Epithelial cell of prostate (primary cell): ENCODE measurements at regions not wholly inside any gene's neighbourhood (a gene's known extent, or its start where the extent isn't known, plus 50 kb on each side); places are given as distances from the start of the nearest gene placed in this dataset.
"Not testable (repeated sequence)": the region's sequence is repeated elsewhere in the genome, so short reads cannot be mapped to it uniquely, and the experiment has no call there.

ENCODE experiments used
- DNase-seq: peaks from one replicate; pipeline ENCODE4 v3.0.0-alpha.2; 2011; ENCODE audit warnings: low read depth, low spot score
- H3K27ac ChIP-seq: fragments of 450-650 bp; 2 replicates; pipeline ENCODE4 v1.5.1; 2017; ENCODE audit warnings: mild to moderate bottlenecking

DNA sequence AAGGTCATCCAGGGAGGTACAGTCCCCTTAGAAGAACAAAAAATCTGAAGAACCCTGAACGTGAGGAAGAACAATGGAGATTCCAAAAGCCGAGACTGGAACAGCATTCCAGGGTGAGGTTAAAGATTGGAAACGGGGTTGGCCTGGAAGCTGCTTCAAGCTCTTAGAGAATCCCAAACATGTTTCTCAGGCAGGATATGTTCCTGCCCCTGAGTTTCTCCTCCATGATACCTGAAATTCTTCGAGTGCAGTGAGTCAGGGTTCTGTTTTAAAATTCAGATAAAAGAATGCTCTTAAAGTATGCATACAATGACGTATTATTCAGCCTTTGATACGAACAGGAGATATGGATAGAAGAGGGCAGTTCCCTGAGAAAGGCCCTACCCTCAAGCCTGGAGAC lies 293.1 kb downstream of the HS3ST3B1 start:
- no peak for DNase-seq

DNA sequence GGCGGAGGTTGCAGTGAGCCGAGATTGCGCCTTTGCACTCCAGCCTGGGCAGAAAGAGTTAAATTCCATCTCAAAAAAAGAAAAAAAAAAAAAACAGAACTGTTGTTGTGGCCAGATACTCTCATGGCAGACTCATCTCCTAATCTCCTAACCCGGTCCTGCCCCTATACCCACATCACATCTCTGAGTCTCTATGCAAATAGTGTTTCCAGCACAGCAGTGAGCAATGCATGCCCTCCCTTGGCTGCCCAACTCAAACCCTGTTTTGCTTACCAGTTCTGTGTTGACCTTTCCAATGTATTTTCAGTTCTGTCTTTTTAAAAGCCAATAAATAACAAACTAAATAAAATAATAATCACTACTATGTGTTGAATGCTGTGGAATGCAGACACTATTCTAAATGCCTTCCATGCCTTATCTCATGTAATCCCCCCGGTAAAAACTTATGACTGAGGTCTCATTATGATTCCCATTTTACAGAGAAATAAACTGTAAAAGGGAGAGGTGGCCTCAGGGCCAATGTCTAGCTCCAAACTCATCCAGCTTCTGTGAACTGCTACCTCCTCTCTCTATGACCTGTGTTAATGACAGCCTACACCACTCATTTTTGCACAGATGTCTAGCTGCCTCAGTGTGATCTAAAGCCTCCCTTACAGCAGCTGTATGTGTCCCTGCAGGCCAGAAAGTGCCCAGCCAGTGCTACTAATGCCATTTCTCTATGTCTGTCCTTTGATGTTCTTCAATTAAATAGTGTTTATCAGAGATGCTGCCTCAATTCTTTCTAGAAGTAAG lies 289.8 kb downstream of the HS3ST3B1 start:
- no peak overlapping the region for H3K27ac ChIP-seq
- no peak for DNase-seq

More for the DNA sequence above, 293.1 kb downstream of the HS3ST3B1 start:
- H3K27ac ChIP-seq, result no peak overlapping the region

DNA sequence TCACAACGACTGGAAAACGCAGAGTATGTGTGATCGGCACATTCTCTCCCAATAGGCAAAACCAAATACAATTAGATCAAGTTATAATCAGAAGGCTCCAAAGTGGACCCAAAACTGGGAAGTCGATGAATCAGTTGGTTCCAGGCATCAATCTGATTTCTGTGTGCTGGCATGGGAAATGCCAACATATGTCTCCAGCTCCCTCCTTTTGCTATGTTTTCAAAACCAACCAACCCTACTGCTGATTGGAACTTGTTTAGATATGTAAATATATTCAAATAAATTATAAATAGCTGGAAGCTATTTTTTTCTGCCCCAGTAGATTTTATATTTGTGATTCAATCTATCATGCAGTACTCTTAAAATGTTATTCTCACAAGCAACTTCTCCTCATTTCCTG lies 284.2 kb downstream of the HS3ST3B1 start:
- DNase-seq, result no peak
- no peak overlapping the region for H3K27ac ChIP-seq

DNA sequence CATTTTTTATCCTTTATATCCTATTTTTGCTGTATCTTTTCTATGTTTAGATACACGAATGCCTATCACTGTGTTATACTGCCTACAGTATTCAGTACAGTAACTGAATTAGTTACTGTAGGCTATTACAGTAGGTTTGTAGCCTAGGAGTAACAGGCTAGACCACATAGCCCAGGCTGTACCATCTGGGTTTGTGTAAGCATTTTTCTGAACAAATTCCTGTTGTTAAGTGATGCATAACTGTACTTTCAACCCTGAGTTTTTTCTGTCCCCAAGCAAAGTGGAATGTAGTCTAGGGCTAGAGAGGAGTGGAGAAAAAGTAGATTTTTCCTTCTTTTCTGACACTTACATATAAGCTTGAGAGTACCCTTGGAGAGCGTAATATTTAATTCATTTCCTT lies 282.1 kb downstream of the HS3ST3B1 start:
- H3K27ac ChIP-seq, result no peak overlapping the region
- DNase-seq, result no peak

DNA sequence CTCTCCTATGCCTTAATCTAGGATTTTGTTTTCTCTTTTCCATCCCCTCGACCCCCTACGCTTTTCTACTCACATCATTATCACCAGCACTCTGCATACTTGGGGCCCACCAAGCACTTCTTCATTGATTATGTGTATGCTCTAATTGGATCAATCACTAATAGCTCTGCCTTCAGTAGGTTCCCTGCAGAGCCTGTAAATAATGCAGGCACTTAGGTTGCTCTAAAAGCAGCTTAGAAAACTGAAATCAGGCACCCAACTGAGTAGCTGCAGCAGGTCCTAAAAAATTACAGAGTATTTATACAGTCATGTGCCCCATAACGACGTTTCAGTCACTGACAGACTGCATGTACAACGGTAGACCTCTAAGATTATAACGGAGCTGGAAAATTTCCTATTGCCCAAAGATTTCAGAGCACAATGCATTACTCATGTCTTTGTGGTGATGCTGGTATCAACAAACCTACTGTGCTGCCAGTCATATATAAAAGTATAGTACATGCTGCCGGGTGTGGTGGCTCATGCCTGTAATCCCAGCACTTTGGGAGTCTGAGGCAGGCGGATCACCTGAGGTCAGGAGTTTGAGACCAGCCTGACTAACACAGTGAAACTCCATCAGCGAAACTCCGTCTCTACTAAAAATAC lies 280.4 kb downstream of the HS3ST3B1 start:
- DNase-seq, result no peak
- no peak overlapping the region for H3K27ac ChIP-seq

DNA sequence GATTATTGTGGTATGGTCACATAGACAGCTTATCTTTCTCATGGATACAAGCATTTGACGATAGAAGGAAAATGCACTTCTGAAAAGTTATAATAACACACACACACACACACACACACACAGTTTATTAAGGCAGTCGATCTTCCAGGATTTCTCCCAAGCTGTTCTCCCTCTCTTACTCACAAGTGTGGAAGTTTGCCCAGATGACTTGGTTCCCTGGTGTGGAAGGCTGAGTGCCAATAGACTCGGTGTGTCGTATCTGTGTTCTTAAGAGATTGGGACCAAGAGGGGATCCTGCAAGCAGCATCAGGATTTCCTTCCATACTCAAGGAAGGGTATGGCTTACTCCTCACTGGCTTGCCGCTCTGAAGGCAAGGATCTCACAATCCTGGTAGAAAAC lies 279.6 kb downstream of the HS3ST3B1 start:
- no peak overlapping the region for H3K27ac ChIP-seq
- no peak for DNase-seq

DNA sequence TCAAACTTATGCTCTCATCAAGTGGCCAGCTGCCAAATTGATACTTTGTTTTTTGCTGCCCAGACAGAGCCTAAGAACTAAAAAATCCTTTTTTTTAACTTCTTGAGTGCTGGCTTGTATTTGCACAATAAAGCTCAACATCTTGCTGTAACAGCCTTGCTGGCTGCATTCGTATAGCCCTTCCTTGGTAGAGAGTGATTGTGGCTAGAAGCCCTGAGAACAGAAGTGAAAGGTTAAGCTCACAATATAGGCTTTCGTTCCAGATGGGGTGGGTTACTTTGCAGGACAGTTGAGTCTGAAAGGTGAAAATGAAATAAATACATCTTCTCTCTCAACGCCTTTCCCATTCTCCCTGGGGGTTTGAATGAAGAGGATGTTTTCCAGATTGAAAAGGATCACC lies 278.8 kb downstream of the HS3ST3B1 start:
- DNase-seq, result no peak
- no peak overlapping the region for H3K27ac ChIP-seq

DNA sequence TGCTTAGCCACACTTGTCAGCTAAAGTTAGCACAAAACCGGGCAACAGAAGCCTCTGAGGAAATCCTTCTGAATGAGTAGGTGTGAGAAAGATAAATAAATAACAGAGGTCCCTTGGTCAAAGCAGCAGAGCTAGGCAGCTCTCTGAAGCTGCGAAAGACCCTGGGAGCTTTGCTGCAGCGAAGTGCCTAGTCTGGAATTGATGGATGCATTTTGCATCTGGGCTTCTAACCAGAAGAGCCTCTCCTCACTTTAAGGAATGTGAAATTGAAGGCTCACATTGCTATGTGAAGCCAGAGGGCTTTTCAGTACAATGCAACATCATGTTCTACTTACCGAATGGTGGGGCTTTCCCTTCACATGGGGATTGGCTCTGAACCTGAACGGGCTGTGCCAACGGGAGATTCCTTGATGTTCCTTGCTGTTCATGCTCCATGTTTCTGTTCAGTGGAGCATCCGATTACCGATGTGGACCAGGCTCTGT lies 274.6 kb downstream of the HS3ST3B1 start:
- no peak for DNase-seq
- H3K27ac ChIP-seq, result no peak overlapping the region

DNA sequence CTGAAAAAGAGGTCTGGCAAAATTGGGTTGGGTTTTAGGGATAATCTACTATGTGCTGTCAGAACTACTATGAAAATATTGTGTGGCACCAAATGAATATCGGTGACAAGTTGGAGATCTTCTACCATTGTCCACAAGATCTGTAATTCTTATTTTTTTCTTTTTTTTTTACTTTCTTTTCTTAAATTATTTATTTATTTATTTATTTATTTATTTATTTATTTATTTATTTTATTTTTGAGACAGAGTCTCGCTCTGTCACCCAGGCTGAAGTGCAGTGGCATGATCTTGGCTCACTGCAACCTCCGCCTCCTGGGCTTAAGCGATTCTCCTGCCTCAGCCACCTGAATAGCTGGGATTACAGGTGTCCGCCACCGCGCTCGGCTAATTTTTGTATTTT lies 259.4 kb downstream of the HS3ST3B1 start:
- not testable (repeated sequence) for H3K27ac ChIP-seq, DNase-seq

DNA sequence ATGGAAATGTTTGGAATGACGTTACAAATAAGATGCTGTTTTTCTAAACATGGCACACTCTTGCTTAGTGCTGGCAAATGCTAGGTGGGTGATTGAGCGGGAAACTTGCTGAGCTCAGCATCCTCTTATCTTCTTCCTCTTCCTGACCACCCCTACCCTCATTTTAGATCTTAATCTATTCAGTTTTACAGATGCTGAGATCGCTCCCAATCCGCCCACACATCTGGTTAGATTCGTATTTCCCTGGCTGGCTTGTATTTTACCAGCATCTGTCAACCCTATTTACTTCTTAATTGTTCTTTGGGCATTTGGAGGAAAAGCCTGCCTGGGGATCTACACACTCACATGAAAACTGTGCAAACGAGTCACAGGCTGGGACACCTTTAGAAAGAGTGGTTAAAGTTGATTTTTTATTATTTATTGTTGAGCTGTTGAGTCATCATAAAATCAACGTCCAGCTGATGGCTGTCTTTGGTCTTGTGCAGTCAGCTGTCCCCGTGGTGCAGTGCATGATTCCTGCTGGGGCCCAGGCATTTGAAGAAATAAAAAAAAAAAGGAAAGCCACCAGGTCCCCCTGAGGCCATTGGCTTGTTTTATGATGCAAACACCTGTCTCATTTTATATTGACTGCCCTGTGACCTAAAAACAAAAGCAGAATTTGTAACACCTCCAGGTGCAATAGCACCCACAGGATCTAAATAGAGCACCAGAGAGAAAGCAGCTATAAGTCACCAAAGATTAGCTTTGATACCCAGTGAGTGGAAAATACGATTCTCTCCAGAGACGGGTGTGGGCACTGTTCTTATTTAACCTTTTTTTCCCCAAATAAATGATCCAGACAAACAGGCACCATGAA lies 258.6 kb downstream of the HS3ST3B1 start:
- no peak overlapping the region for H3K27ac ChIP-seq
- no peak for DNase-seq

DNA sequence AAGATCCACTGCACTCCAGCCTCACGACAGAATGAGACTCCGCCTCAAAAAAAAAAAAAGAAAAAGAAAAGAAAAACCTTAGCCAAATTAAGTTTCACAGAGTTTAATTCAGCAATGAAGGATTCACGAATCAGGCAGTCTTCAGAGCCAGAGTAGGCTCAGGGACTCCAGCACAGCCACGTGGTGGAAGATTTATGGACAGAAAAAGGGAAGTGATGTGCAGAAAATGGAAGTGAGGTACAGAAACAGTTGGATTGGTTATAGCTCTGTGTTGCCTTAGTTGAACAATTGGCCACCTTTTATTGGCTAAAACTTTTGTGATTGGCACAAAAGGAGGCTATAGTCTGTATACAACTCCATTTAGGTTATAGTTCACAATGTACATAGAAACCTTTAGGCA lies 256.6 kb downstream of the HS3ST3B1 start:
- DNase-seq, result no peak
- H3K27ac ChIP-seq, result no peak overlapping the region

DNA sequence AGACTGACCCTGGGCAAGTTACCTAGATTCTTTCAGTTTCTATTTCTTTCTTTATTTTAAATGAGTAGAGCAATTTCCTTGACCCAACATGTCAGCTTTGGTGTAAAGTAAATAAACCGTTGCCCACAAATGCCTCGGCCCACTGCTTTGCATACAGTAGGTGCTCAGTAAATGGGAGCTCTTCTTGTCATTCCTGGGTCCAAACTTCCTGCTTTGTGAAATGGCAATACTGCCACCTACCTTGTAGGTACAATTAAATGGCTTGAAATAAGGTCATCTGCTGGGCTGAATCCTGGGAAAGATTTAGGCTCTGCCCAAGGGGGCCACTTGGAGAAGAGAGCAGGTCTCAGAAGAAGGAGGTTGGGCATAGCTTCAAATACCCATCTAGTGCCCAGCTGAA lies 253.0 kb downstream of the HS3ST3B1 start:
- no peak overlapping the region for H3K27ac ChIP-seq
- no peak for DNase-seq

DNA sequence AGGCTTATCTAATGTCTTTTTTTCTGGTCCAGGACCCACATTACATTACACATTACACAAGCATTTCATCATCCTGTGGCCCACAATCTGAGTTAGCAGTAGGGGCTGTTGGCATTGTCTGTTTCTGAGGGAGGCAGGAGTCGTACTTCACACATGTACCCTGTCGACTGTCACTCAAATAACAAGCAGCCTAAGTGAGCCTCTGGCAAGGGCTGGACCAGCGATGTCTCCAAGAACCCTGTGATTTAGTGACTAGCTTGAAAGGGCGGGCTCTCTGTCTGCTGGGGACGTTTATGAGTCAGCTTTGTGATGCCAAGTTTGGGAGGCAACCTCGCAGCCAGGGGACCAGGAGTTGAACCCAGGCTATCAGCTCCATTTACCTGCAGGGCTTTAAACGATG lies 251.4 kb downstream of the HS3ST3B1 start:
- DNase-seq, result no peak
- no peak overlapping the region for H3K27ac ChIP-seq

DNA sequence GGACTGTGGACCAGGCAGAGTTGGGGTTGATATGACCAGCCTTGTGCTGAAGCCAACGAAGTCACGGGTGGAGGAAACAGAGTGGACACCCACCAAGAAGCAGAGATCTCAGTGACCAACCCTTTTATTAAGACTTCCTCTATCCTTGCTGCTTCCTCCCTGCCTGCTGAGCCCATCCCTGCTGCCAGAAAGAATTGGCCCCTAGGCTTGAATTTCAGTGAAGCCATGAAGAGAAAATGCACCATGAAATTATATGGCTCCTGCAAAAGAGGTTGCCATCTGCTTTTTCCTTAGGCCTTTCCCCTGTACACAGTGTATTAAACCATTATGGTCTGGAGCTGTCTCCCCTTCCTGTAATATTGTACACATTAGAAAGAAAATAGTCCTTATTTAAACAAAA lies 246.7 kb downstream of the HS3ST3B1 start:
- DNase-seq, result no peak
- no peak overlapping the region for H3K27ac ChIP-seq

DNA sequence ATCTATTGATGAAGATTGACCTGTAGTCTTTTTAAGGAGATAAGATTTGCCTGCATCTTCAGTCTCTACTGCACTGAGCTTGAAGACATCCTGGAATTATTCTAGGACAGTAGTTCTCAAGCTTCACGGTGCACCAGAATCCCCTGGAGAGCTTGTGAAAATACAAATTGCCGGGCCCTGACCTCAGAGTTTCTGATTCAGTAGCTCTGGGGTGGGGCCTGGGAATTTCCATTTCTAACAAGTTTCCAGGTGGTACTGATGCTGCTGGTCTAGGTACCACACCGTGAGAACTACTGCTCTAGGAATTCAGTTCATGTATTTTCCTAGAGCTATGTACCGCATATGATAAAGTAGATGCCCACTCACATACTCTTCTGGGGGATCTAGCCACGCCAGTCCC lies 246.1 kb downstream of the HS3ST3B1 start:
- H3K27ac ChIP-seq, result no peak overlapping the region
- DNase-seq, result no peak

DNA sequence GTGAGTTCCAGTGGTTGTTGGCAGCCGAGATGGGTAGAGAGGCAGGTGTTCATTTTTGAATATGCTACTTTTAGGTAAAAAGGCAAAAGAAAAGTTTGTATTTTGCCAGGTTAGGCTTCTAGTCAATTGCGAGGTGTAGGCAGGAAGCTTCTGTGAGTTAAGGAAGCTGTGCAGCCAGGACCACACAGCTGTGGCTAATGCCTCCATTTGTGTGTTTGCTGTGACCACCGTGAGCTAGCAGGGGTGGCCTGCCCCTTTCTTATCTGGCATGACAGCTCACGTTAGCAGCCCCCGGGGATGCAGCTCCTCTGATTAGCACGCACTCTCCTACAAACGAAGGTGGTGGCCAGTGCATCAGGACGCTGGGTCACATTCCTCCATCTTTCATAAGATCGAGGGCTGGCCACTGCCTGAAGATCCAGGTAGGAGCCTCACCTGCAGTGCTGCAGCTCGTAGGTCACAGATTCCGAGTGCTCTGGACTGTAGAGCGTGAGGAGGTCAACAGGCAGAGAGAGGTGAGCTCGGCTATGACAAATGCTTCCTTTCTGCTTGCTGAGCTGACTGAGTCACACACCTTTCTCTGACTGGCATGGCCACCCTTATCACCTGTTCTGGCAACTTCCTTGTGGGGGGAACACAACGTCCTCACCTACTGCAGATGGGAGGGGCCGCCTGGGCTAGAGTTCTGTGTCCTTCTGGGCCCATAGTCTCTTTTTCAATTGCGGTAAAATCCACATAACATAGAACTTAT lies 244.4 kb downstream of the HS3ST3B1 start:
- no peak overlapping the region for H3K27ac ChIP-seq
- DNase-seq, result no peak

DNA sequence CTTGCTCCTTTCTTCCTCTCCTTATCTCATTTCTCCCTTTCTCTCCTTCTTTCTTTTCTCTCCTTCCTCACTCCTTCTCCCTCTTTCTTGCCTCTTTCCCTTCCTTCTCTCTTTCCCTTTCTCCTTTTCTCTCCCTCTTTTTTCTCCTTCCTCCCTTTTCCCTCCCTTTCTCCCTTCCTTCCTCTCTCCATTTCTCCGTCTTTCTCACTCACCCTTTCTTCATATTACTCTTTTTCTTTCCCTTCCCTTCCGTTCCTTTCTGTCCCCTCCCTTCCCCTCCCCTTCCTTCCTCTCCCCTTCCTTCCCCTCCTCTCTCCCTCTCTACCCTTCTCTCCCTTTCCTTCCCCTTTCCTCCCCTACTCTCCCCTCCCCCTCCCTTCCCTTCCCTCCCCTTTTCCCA lies 240.8 kb downstream of the HS3ST3B1 start:
- H3K27ac ChIP-seq, result no peak overlapping the region
- DNase-seq, result no peak

DNA sequence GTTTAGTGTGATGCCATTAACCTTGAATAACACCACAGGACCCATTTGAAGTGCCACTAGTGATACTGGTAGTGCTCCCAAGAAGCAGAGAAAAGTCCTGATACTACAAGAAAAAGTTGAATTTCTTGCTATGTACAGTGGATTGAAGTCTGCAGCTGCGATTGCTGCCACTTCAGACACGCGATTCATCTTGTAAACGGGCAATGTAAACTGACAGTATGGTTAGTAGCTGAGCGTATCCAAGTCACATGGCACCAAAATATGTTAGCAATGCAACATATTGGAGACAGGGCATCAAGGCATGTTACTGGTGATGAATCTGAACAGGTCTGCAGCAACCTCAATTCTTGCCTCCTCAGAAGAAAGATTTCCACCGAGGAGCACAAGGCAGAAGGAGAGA lies 238.9 kb downstream of the HS3ST3B1 start:
- no peak overlapping the region for H3K27ac ChIP-seq
- no peak for DNase-seq

DNA sequence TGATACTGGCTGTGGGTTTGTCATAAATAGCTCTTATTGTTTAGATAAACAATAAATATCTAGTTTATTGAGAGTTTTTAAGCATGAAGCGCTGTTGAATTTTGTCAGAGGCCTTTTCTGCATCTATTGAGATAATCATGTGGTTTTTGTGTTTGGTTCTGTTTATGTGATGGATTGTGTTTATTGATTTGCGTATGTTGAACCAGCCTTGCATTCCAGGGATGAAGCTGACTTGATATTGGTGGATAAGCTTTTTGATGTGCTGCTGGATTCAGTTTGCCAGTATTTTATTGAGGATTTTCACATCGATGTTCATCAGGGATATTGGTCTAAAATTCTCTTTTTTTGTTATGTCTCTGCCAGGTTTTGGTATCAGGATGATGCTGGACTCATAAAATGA lies 231.4 kb downstream of the HS3ST3B1 start:
- not testable (repeated sequence) for H3K27ac ChIP-seq, DNase-seq
